ENCODE measurements at regions not wholly inside any gene's neighbourhood (a gene's known extent, or its start where the extent isn't known, plus 50 kb on each side); places are given as distances from the start of the nearest gene placed in this dataset.

- Histone ChIP-seq H3K9ac (ENCODE audit: low read depth in 1 of 2, low read length in 2 of 2) (no peak overlapping the region), H3K36me3 (ENCODE audit: control insufficient read depth in 4 of 4, insufficient read depth in 3 of 4, low read depth in 1 of 4, low read length in 3 of 4) (no peaks in the 10 kb centered on the region), H3K9me3 (ENCODE audit: control insufficient read depth in 4 of 4, low read length in 3 of 4) (peaks cover 0 to 3% (median 2%) of the 10 kb centered on the region in 4 donors), H3K4me1 (ENCODE audit: control insufficient read depth in 4 of 4, insufficient read depth in 4 of 4, low read length in 3 of 4) (no peaks in the 10 kb centered on the region), H3K4me3 (ENCODE audit: low read depth in 1 of 3, low read length in 3 of 3) (no peak overlapping the region), H3K27ac (ENCODE audit: low read depth in 1 of 2, low read length in 2 of 2) (no peak overlapping the region), H3K27me3 (ENCODE audit: control insufficient read depth in 4 of 4, insufficient read depth in 4 of 4, low read length in 3 of 4) (no peaks in the 10 kb centered on the region)
- no peak for DNase-seq (ENCODE audit: low spot score)
- WGBS, result 95% methylated on average over 2 of the region's 2 CpGs
- TF ChIP-seq MAX (IDR thresholded peaks at IDR 0.05), result no peak
- no peak for TF ChIP-seq GABPA (IDR thresholded peaks at IDR 0.05 in 1 of 2, conservative IDR thresholded peaks at IDR 0.05 in 1 of 2)
- TF ChIP-seq FOXA2 (IDR thresholded peaks at IDR 0.05), result no peak
- TF ChIP-seq FOXA1 (IDR thresholded peaks at IDR 0.05), result no peak
- no peak for TF ChIP-seq YY1 (IDR thresholded peaks at IDR 0.05)
- TF ChIP-seq, protein P1, sequence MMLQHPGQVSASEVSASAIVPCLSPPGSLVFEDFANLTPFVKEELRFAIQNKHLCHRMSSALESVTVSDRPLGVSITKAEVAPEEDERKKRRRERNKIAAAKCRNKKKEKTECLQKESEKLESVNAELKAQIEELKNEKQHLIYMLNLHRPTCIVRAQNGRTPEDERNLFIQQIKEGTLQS (IDR thresholded peaks at IDR 0.05), result no peak
- no peak for TF ChIP-seq JUND (IDR thresholded peaks at IDR 0.05)
- TF ChIP-seq, protein P2, sequence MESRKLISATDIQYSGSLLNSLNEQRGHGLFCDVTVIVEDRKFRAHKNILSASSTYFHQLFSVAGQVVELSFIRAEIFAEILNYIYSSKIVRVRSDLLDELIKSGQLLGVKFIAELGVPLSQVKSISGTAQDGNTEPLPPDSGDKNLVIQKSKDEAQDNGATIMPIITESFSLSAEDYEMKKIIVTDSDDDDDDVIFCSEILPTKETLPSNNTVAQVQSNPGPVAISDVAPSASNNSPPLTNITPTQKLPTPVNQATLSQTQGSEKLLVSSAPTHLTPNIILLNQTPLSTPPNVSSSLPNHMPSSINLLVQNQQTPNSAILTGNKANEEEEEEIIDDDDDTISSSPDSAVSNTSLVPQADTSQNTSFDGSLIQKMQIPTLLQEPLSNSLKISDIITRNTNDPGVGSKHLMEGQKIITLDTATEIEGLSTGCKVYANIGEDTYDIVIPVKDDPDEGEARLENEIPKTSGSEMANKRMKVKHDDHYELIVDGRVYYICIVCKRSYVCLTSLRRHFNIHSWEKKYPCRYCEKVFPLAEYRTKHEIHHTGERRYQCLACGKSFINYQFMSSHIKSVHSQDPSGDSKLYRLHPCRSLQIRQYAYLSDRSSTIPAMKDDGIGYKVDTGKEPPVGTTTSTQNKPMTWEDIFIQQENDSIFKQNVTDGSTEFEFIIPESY (IDR thresholded peaks at IDR 0.05), result no peak
- TF ChIP-seq HNF4A (conservative IDR thresholded peaks at IDR 0.05), result no peak
- no peak for TF ChIP-seq REST (IDR thresholded peaks at IDR 0.05)
- no peak for TF ChIP-seq NR2F2 (IDR thresholded peaks at IDR 0.05)
- no peak for TF ChIP-seq SP1 (IDR thresholded peaks at IDR 0.05)
- TF ChIP-seq EGR1 (IDR thresholded peaks at IDR 0.05; ENCODE audit: low read depth in 2 of 2), result no peak
- no peak for TF ChIP-seq RAD21 (IDR thresholded peaks at IDR 0.05)
- no peak for TF ChIP-seq HNF4G (IDR thresholded peaks at IDR 0.05)
- TF ChIP-seq RXRA (IDR thresholded peaks at IDR 0.05), result no peak
- no peak for TF ChIP-seq CTCF (IDR thresholded peaks at IDR 0.05; ENCODE audit: low read depth, low read length, missing input control)
- no peak for TF ChIP-seq TAF1 (conservative IDR thresholded peaks at IDR 0.05)
These were observed 556.1 kb downstream of the BRINP3 start for GRCh38 chr1:189921613-189922012.

Measured in liver (tissue), 8 donors.